ENCODE measurements at regions not wholly inside any gene's neighbourhood (a gene's known extent, or its start where the extent isn't known, plus 50 kb on each side); places are given as distances from the start of the nearest gene placed in this dataset.

DNA sequence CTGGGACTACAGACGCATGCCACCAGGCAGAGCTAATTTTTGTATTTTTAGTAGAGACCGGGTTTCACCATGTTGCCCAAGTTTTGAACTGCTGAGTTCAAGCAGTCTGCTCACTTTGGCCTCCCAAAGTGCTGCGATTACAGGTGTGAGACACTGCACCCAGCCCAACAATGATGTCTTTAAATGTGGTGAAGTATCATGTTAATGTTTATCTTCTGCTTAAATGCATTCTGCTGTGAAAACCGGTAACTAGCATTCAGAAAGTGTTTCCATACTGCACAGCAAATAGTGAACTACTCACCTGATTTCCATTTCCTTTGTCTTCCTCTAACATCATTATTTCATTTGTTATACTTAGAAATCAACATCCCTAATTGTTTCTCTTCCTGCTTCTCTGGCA, 264.0 kb upstream of the ITGA1 start:
- TF ChIP-seq TEAD4 (IDR thresholded peaks at IDR 0.05) (no peak), TAF1 (IDR thresholded peaks at IDR 0.05; ENCODE audit: low read depth) (no peak), CREB1 (IDR thresholded peaks at IDR 0.05; ENCODE audit: low read depth) (no peak), YY1 (IDR thresholded peaks at IDR 0.05; ENCODE audit: low read depth) (no peak), EP300 (IDR thresholded peaks at IDR 0.05; ENCODE audit: borderline replicate concordance) (no peak), NFIC (IDR thresholded peaks at IDR 0.05) (no peak), RAD21 (IDR thresholded peaks at IDR 0.05; ENCODE audit: low read depth) (no peak)
- TF ChIP-seq, protein P1, sequence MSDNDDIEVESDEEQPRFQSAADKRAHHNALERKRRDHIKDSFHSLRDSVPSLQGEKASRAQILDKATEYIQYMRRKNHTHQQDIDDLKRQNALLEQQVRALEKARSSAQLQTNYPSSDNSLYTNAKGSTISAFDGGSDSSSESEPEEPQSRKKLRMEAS (IDR thresholded peaks at IDR 0.05), result no peak
- TF ChIP-seq, protein P2, sequence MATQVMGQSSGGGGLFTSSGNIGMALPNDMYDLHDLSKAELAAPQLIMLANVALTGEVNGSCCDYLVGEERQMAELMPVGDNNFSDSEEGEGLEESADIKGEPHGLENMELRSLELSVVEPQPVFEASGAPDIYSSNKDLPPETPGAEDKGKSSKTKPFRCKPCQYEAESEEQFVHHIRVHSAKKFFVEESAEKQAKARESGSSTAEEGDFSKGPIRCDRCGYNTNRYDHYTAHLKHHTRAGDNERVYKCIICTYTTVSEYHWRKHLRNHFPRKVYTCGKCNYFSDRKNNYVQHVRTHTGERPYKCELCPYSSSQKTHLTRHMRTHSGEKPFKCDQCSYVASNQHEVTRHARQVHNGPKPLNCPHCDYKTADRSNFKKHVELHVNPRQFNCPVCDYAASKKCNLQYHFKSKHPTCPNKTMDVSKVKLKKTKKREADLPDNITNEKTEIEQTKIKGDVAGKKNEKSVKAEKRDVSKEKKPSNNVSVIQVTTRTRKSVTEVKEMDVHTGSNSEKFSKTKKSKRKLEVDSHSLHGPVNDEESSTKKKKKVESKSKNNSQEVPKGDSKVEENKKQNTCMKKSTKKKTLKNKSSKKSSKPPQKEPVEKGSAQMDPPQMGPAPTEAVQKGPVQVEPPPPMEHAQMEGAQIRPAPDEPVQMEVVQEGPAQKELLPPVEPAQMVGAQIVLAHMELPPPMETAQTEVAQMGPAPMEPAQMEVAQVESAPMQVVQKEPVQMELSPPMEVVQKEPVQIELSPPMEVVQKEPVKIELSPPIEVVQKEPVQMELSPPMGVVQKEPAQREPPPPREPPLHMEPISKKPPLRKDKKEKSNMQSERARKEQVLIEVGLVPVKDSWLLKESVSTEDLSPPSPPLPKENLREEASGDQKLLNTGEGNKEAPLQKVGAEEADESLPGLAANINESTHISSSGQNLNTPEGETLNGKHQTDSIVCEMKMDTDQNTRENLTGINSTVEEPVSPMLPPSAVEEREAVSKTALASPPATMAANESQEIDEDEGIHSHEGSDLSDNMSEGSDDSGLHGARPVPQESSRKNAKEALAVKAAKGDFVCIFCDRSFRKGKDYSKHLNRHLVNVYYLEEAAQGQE (IDR thresholded peaks at IDR 0.05; ENCODE audit: low read depth), result no peak

DNA sequence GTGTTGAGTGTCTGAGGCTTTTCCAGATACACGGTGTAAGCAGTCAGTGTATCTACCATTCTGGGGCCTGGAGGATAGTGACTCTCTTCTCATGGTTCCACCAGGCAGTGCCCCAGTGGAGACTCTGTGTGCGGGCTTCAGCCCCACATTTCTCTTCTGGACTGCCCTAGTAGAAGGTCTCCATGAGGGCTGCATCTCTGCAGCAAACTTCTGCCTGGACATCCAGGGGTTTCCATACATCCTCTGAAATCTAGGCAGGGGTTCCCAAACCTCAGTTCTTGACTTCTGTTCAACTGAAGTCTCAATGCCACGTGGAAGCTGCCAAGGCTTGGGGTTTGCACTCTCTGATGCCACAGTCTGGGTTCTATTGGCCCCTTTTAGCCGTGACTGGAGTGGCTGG, 256.6 kb upstream of the ITGA1 start:
- no peak for TF ChIP-seq TEAD4 (IDR thresholded peaks at IDR 0.05)
- TF ChIP-seq, protein P2 (IDR thresholded peaks at IDR 0.05; ENCODE audit: low read depth), result no peak
- no peak for TF ChIP-seq CEBPB (IDR thresholded peaks at IDR 0.05)
- TF ChIP-seq CREB1 (IDR thresholded peaks at IDR 0.05; ENCODE audit: low read depth), result no peak
- TF ChIP-seq EP300 (IDR thresholded peaks at IDR 0.05; ENCODE audit: borderline replicate concordance), result no peak
- no peak for TF ChIP-seq ZBTB7A (IDR thresholded peaks at IDR 0.05; ENCODE audit: low read depth)
- TF ChIP-seq YY1 (IDR thresholded peaks at IDR 0.05; ENCODE audit: low read depth), result no peak
- TF ChIP-seq TCF12 (IDR thresholded peaks at IDR 0.05; ENCODE audit: low read depth), result no peak
- TF ChIP-seq, protein P3, sequence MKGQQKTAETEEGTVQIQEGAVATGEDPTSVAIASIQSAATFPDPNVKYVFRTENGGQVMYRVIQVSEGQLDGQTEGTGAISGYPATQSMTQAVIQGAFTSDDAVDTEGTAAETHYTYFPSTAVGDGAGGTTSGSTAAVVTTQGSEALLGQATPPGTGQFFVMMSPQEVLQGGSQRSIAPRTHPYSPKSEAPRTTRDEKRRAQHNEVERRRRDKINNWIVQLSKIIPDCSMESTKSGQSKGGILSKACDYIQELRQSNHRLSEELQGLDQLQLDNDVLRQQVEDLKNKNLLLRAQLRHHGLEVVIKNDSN (IDR thresholded peaks at IDR 0.05), result no peak
- no peak for TF ChIP-seq FOXM1 (IDR thresholded peaks at IDR 0.05; ENCODE audit: borderline replicate concordance, low read depth)
- TF ChIP-seq EGR1 (IDR thresholded peaks at IDR 0.05), result no peak
- TF ChIP-seq, protein P1 (IDR thresholded peaks at IDR 0.05), result no peak
- no peak for TF ChIP-seq TAF1 (IDR thresholded peaks at IDR 0.05; ENCODE audit: low read depth)
- TF ChIP-seq RAD21 (IDR thresholded peaks at IDR 0.05; ENCODE audit: low read depth), result no peak

DNA sequence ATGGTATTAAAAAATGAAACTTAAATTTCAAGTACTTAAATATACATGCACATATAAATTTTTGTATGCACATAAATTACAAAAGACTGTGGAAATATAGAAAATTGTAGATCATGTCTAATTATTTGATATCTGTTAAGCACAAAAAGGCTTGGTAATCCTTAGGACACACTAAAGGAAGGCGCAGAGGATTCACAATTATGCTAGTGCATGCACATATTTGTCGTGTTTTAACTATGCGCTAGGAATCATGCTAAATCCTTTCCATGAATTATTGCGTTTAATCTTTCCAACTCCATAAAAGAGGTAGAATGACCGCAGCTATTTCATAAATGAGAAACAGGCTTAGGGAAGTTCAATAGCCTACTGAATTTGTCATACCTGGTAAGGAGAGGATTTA, 244.1 kb upstream of the ITGA1 start:
- TF ChIP-seq YY1 (IDR thresholded peaks at IDR 0.05; ENCODE audit: low read depth), result no peak
- no peak for TF ChIP-seq TEAD4 (IDR thresholded peaks at IDR 0.05)

DNA sequence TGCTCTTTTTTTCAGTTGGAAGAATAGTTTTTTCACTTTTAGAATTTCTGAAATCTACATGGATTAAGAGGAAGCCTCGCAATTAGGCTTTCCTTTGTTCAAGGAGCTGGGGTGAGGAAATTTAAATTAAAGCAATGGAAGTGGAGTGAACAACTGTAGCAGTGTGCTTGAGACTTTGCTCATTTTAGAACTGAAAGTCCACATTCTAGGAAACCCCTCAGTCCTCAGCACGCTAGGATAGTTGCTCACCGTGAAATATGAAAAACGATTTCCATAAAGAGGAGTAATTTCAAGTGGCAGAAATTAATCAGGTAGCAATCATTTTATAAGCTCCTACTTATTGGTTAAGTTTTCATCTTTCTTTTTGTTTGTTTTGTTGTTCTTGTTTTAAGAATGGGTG, 243.0 kb upstream of the ITGA1 start:
- TF ChIP-seq RAD21 (IDR thresholded peaks at IDR 0.05; ENCODE audit: low read depth), result no peak

DNA sequence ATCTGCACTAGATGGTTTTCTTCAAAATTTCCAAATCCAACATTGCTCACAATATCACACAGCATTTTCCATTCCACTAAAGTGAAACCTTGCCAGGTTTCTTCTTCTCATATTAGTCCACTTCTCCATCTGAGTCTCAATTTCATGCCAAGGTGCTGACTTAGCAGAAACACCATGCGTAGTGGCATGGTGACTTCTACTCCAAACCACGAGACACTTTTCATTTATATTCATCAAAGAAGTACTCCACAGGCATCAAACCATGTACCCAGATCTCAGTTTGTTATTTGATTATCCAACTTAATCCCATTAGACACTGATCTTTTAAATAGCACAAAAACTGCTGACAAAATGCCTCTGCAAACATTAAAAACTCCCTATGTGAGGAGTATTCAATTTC, 233.4 kb upstream of the ITGA1 start:
- no peak for TF ChIP-seq TAF1 (IDR thresholded peaks at IDR 0.05; ENCODE audit: low read depth)

DNA sequence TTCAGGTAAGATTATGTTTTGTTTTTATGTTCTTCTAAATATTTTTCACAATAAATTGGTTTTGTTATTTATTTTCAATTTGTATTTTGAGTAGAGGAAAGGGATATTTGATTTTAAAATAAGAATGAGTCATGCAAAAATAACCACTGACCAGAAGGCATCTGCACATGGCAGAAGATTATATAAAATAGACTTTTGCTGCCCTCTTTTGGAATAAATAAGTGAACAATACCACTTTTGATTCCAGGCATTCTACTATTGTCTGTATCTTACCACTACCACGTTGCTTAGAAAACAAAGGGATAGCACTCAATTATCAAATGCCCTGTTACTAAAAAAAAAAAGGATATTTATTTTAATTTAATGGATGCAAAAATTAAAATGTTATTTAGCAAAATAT, 227.3 kb upstream of the ITGA1 start:
- TF ChIP-seq RAD21 (IDR thresholded peaks at IDR 0.05; ENCODE audit: low read depth), result peak; percentile 38; the same call in 1 of the 2 replicates
- TF ChIP-seq, protein P3 (IDR thresholded peaks at IDR 0.05), result no peak

DNA sequence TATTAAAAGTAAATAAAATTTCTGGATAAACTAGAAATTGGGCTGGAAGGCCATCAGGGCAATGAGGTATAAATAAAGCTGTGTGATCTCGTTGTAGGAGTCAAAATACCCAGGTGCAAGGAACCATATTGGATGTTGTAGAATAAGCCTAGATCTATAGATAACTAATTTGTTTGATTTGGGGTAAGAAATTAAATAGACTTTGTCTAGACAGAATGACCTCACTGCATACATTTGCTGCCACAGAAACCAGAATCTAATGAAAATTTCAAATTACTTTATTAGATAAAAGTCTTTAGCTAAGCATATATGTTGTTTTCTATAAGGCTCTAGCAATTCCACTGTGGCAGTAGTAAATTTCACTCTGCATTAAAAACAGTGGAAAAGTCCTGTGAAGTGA, 225.2 kb upstream of the ITGA1 start:
- TF ChIP-seq, protein P3 (IDR thresholded peaks at IDR 0.05), result no peak

DNA sequence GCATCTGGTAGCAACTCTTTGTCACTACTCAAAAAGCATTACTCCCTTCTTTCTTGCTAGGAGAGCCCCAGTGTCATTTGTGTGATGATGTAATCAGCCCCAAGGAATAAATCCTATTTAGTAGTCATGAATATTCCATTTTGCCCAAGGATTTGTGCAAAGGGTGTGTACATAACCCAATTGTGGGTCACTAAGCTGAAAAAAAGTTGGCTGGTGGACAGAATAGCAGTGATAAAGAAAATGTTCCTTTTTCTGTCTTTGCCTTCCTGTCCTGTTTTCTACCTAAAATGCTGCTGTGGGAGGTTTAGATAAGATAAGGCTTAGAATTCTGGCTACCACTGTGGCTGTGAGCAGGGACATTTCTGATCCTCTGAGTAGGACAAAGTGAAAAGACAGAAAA, 223.1 kb upstream of the ITGA1 start:
- TF ChIP-seq CREB1 (IDR thresholded peaks at IDR 0.05; ENCODE audit: low read depth) (no peak), CEBPB (IDR thresholded peaks at IDR 0.05) (no peak), NFIC (IDR thresholded peaks at IDR 0.05) (no peak), RAD21 (IDR thresholded peaks at IDR 0.05; ENCODE audit: low read depth) (no peak), TCF12 (IDR thresholded peaks at IDR 0.05; ENCODE audit: low read depth) (no peak), FOXM1 (IDR thresholded peaks at IDR 0.05; ENCODE audit: borderline replicate concordance, low read depth) (no peak), YY1 (IDR thresholded peaks at IDR 0.05; ENCODE audit: low read depth) (no peak), EGR1 (IDR thresholded peaks at IDR 0.05) (no peak), TAF1 (IDR thresholded peaks at IDR 0.05; ENCODE audit: low read depth) (no peak), TEAD4 (IDR thresholded peaks at IDR 0.05) (no peak), EP300 (IDR thresholded peaks at IDR 0.05; ENCODE audit: borderline replicate concordance) (no peak), ZBTB7A (IDR thresholded peaks at IDR 0.05; ENCODE audit: low read depth) (no peak)
- TF ChIP-seq, protein P1 (IDR thresholded peaks at IDR 0.05), result no peak
- TF ChIP-seq, protein P3 (IDR thresholded peaks at IDR 0.05), result no peak
- TF ChIP-seq, protein P2 (IDR thresholded peaks at IDR 0.05; ENCODE audit: low read depth), result no peak

Measured in Ishikawa (cell line).